Endothelial cell of umbilical vein (primary cell): ENCODE measurements at regions not wholly inside any gene's neighbourhood (a gene's known extent, or its start where the extent isn't known, plus 50 kb on each side); places are given as distances from the start of the nearest gene placed in this dataset.

Experiments
- BruUV-seq: library from RNA; stranded (reverse); fragments of 400-500 nt; replicated peaks from 2 replicates; lab custom pipeline; 2021; lab: Mats Ljungman, UMichigan
- CTCF ChIA-PET: fragments of 300-600, 350-600 bp; sonication (Branson Sonifier 250); formaldehyde crosslinking; loops from one replicate; lab custom pipeline; 2021; ENCODE audit warnings: antibody characterized with exemption, inconsistent platforms; lab: Charles Lee
- POLR2A ChIA-PET: fragments of 300-600, 350-600 bp; sonication (Branson Sonifier 250); formaldehyde crosslinking; loops from one replicate; lab custom pipeline; 2021; ENCODE audit warnings: antibody characterized with exemption, inconsistent platforms; lab: Charles Lee
- DNase-seq: peaks from one replicate; pipeline ENCODE4 v3.0.0-alpha.2; 2011; ENCODE audit warnings: low read depth, low spot score
- FAIRE-seq: peaks from 2 replicates; lab custom pipeline; 2011; peaks lifted over from hg19 to GRCh38; lab: Jason Lieb, UNC
- H2AFZ ChIP-seq: 2 replicates; pipeline ENCODE4 v1.6.0; 2012; ENCODE audit warnings: low read depth, low read length, control low read depth, inconsistent platforms
- H3K27ac ChIP-seq: 2 replicates; pipeline ENCODE4 v1.5.1; 2011; ENCODE audit warnings: low read depth, mild to moderate bottlenecking, control low read depth, low read length, moderate library complexity; ENCODE audit not compliant: insufficient read depth
- H3K27me3 ChIP-seq, 2 experiments: 2 replicates each; pipeline versions ENCODE4 v1.6.0 to v1.6.1; 2011; ENCODE audit warnings: low read length in 2 of 2, mixed read lengths in 1 of 2; ENCODE audit not compliant: control insufficient read depth in 2 of 2, insufficient read depth in 2 of 2
- H3K36me3 ChIP-seq, 2 experiments: 2 replicates in 1 of 2; 3 replicates in 1 of 2; pipeline ENCODE4 v1.5.1; 2011; ENCODE audit warnings: low read length in 2 of 2, mild to moderate bottlenecking in 1 of 2, moderate library complexity in 1 of 2; ENCODE audit not compliant: control insufficient read depth in 2 of 2, insufficient read depth in 2 of 2; ENCODE audit errors: extremely low read depth in 1 of 2
- H3K4me1 ChIP-seq: 3 replicates; pipeline ENCODE4 v1.5.1; 2011; ENCODE audit warnings: mild to moderate bottlenecking, low read length; ENCODE audit not compliant: control insufficient read depth, insufficient read depth; ENCODE audit errors: extremely low read depth
- H3K4me2 ChIP-seq: 2 replicates; pipeline ENCODE4 v1.6.1; 2011; ENCODE audit warnings: low read length, control low read depth, mixed read lengths; ENCODE audit not compliant: insufficient read depth
- H3K4me3 ChIP-seq, 3 experiments: fragments of 200-600 bp in 1 of 3; sonication (generic), shearing (Covaris generic) in 1 of 3; replicated peaks in 1 of 3; 2 replicates each; pipeline ENCODE4 v1.5.1; 2011 to 2016; ENCODE audit warnings: control low read depth in 3 of 3, low read length in 3 of 3, mild to moderate bottlenecking in 2 of 3, inconsistent platforms in 1 of 3, low read depth in 1 of 3, moderate library complexity in 1 of 3; ENCODE audit not compliant: insufficient read depth in 1 of 3
- H3K79me2 ChIP-seq: 2 replicates; pipeline ENCODE4 v1.6.0; 2012; ENCODE audit warnings: low read length, inconsistent platforms; ENCODE audit not compliant: control insufficient read depth, insufficient read depth
- H3K9ac ChIP-seq: replicated peaks from 2 replicates; pipeline ENCODE3; 2011; ENCODE audit warnings: low read length, control low read depth; ENCODE audit not compliant: insufficient read depth; ENCODE audit errors: extremely low read depth
- H3K9me1 ChIP-seq: replicated peaks from 3 replicates; pipeline ENCODE4 v1.6.0; 2011; ENCODE audit warnings: mild to moderate bottlenecking, low read length; ENCODE audit not compliant: control insufficient read depth, insufficient read depth; ENCODE audit errors: extremely low read depth
- H3K9me3 ChIP-seq: replicated peaks from 2 replicates; pipeline ENCODE4 v1.5.1; 2012; ENCODE audit warnings: low read length, inconsistent platforms; ENCODE audit not compliant: control insufficient read depth, insufficient read depth
- H4K20me1 ChIP-seq: replicated peaks from 2 replicates; pipeline ENCODE3; 2011; ENCODE audit warnings: mild to moderate bottlenecking, low read length; ENCODE audit not compliant: control insufficient read depth, insufficient read depth; ENCODE audit errors: extremely low read depth
- CTCF ChIP-seq, 2 donors: IDR thresholded peaks; 1 replicate in 1 of 2; 2 replicates in 1 of 2; pipeline ENCODE4 v1.5.1; 2011; ENCODE audit warnings: low read length in 2 of 2, mild to moderate bottlenecking in 2 of 2, moderate library complexity in 2 of 2, control low read depth in 1 of 2, inconsistent platforms in 1 of 2, low read depth in 1 of 2; ENCODE audit not compliant: insufficient read depth in 1 of 2; ENCODE audit errors: extremely low read depth in 1 of 2
- EZH2 ChIP-seq: IDR thresholded peaks from 2 replicates; pipeline ENCODE4 v1.6.1; 2012; ENCODE audit warnings: borderline replicate concordance, low read depth, mild to moderate bottlenecking, moderate library complexity, low read length, inconsistent platforms; ENCODE audit not compliant: severe bottlenecking
- FOS ChIP-seq: IDR thresholded peaks from 2 replicates; pipeline ENCODE4 v1.6.1; 2011; ENCODE audit warnings: mild to moderate bottlenecking, low read length, moderate library complexity, borderline replicate concordance; ENCODE audit not compliant: insufficient read depth
- GATA2 ChIP-seq: IDR thresholded peaks from 2 replicates; pipeline ENCODE4 v1.7.0; 2011; ENCODE audit warnings: low read depth, mild to moderate bottlenecking, moderate library complexity, mixed read lengths, low read length; ENCODE audit not compliant: insufficient read length, insufficient read depth
- JUN ChIP-seq: IDR thresholded peaks from 2 replicates; pipeline ENCODE4 v1.6.1; 2011; ENCODE audit warnings: borderline replicate concordance, low read depth; ENCODE audit not compliant: insufficient read length, insufficient read depth
- MYC ChIP-seq: IDR thresholded peaks from one replicate; pipeline ENCODE4 v1.6.1; 2011; ENCODE audit warnings: mild to moderate bottlenecking, low read depth, low read length
- POLR2A ChIP-seq: IDR thresholded peaks from 2 replicates; pipeline ENCODE4 v1.6.1; 2012; ENCODE audit warnings: low read depth, mild to moderate bottlenecking, control low read depth, low read length
- POLR2AphosphoS5 ChIP-seq: IDR thresholded peaks from 2 replicates; pipeline ENCODE4 v1.6.1; 2012; ENCODE audit warnings: low read depth, mild to moderate bottlenecking, control low read depth, low read length, moderate library complexity; ENCODE audit not compliant: insufficient read depth
- dilution Hi-C: fragments of 300-500 bp; cut with MboI; formaldehyde crosslinking; loops from one replicate; pipeline ENCODE4 v1.15.0; 2019; ENCODE audit warnings: low sequenced_read_pairs; ENCODE audit not compliant: extremely low pct_ligation_motif_present
- intact Hi-C: fragments of 100-400 bp; cut with micrococcal nuclease; formaldehyde crosslinking; loops from one replicate; pipeline ENCODE4 v1.10.0; 2022
- TF ChIP-seq, protein P1 (sequence below): IDR thresholded peaks from 2 replicates; pipeline ENCODE4 v1.6.1; 2011; ENCODE audit not compliant: insufficient read depth, insufficient read length

- Histone ChIP-seq H2AFZ (peak overlapping the region; percentile 54), H3K4me1 (peaks cover 17% of the 10 kb centered on the region), H3K36me3 (no peaks in the 10 kb centered on the region), H3K4me3 (no peak overlapping the region), H3K4me2 (no peak overlapping the region), H3K27ac (no peak overlapping the region), H3K79me2 (no peaks in the 10 kb centered on the region), H3K9me3 (no peaks in the 10 kb centered on the region), H3K9ac (no peak overlapping the region), H3K27me3 (no peaks in the 10 kb centered on the region), H3K9me1 (no peaks in the 10 kb centered on the region), H4K20me1 (no peaks in the 10 kb centered on the region)
- TF ChIP-seq FOS (no peak), CTCF (IDR thresholded peaks at IDR 0.05; ENCODE audit: extremely low read depth in 1 of 2, insufficient read depth in 1 of 2, low read depth in 1 of 2, low read length in 2 of 2) (no peak), GATA2 (peak; percentile 33)
- no peak for FAIRE-seq
- no TSS peak for BruUV-seq
- dilution Hi-C loops: no loop called here
- DNase-seq: no peak
- intact Hi-C loops: no loop called here
- ChIA-PET POLR2A (no interaction called here), CTCF (interaction anchor here (1.0 kb wide), 1 partner anchor 14 kb away, joined by 3 read pairs; no protein-coding TSS in a partner anchor)
Observed at GRCh38 chr9:12930906-12931305, 156.1 kb downstream of the LURAP1L start.

GRCh38 chr9:12933957-12934356 is 159.1 kb downstream of the LURAP1L start:
- no peak overlapping the region for H3K27ac ChIP-seq
- TF ChIP-seq POLR2AphosphoS5 (no peak), POLR2A (no peak), EZH2 (no peak), GATA2 (peak; percentile 17), JUN (no peak), FOS (peak; percentile 43), CTCF (IDR thresholded peaks at IDR 0.05; ENCODE audit: extremely low read depth in 1 of 2, insufficient read depth in 1 of 2, low read depth in 1 of 2, low read length in 2 of 2) (no peak), MYC (no peak)
- TF ChIP-seq, protein P1, sequence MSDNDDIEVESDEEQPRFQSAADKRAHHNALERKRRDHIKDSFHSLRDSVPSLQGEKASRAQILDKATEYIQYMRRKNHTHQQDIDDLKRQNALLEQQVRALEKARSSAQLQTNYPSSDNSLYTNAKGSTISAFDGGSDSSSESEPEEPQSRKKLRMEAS: no peak
- H3K36me3 ChIP-seq: no peaks in the 10 kb centered on the region
- dilution Hi-C loops: no loop called here
- no peak overlapping the region for H3K4me3 ChIP-seq
- ChIA-PET CTCF (no interaction called here), POLR2A (no interaction called here)
- no peak overlapping the region for H3K9ac ChIP-seq
- DNase-seq (peak; percentile 27), FAIRE-seq (no peak)
- H3K79me2 ChIP-seq: no peaks in the 10 kb centered on the region
- H3K9me1 ChIP-seq: no peaks in the 10 kb centered on the region
- H3K9me3 ChIP-seq: no peaks in the 10 kb centered on the region
- BruUV-seq: no TSS peak
- intact Hi-C loops: no loop called here
- H2AFZ ChIP-seq: peak overlapping the region; percentile 5
- H3K27me3 ChIP-seq: no peaks in the 10 kb centered on the region
- H4K20me1 ChIP-seq: no peaks in the 10 kb centered on the region
- H3K4me1 ChIP-seq: peaks cover 17% of the 10 kb centered on the region
- no peak overlapping the region for H3K4me2 ChIP-seq
